HG03039 (cell line): ENCODE measurements at regions not wholly inside any gene's neighbourhood (a gene's known extent, or its start where the extent isn't known, plus 50 kb on each side); places are given as distances from the start of the nearest gene placed in this dataset.
A peak's percentile ranks its signal among the peaks of the same experiment; 100 is the strongest.

ENCODE experiments used
- ATAC-seq: cut with Tn5 transposase; IDR thresholded peaks from one replicate; pipeline ENCODE4 v1.9.1; 2021; ENCODE audit warnings: mild to moderate bottlenecking, moderate library complexity; ENCODE audit not compliant: unreplicated experiment

DNA sequence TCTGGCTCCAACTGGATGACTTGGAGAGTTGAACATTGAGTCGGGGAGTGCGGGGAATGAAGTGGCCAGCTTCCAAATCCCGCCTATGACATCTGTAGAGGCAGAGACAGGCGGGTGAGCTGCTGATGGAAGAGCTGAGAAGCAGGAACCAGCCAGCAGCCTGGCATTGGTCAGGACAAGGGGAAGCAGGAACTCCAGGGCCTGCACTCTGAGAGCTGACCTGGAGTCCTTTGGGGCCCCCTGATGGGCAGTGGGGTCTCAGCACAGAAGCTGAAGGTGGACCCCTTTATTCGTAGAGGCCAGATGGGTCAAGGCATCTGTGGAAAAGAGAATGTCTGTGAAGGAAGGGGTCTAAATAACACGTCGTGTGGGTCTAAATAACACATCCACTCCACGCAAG, 57.0 kb downstream of the SEC61G start:
- no peak for ATAC-seq

- ATAC-seq: no peak
Measured at GRCh38 chr7:54699715-54700114, 59.3 kb downstream of the SEC61G start.

GRCh38 chr7:54697659-54698186, 61.3 kb downstream of the SEC61G start:
- ATAC-seq: no peak

DNA sequence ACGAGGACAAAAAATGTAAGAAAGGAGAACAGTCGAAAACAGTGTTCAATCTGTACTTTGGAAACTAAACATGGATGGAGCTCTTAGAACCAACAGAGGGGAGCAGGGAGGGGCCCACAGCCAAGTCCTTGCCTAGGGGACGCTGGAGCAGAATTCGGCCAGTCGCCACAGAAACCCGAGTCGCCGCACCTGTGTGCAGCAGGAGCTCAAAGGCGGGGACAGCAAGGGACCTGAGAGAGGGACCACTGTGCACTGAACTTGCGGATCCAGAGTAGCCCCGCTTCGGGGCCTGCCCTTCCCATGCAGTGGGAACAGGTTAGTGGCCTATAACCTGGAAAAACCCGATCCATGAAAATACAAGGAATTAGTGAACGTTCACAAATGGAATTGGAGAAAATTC, 68.1 kb downstream of the SEC61G start:
- ATAC-seq: no peak

- ATAC-seq: no peak
Measured at GRCh38 chr7:54690050-54690443, 69.0 kb downstream of the SEC61G start.

GRCh38 chr7:54689394-54690049, 69.5 kb downstream of the SEC61G start:
- no peak for ATAC-seq

DNA sequence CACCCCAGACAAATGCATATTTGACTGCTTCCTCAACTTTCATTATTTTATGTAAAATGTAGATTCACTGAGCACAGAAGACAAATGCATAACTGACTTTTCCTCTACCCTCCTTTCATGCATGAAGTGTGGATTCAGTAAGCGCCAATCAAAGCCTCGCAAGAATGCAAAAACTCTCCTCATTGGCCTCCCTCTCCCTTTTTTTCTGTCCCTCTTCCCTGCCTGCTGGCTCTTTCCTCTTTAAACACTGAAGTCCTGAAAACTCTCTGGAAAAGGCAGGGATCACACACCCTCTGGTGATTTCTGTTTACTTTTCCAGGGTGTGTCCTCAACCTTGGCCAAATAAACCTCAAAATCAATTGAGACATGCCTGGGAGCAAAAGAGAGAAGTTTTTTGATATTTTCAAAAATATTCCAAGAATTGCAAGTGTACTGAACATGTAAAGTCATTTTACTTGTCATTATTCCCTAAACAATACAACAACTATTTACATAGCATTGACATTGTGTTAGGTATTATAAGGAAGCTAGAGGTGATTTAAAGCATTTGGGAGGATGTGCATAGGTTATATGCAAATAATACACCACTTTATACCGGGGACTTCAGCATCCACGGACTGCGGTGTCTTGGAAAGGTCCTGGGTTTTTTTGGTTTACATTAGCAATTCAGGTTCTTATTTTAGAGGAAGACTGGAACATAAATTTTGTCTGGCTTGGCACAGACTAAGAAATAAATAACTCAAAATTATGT, 71.4 kb downstream of the SEC61G start:
- no peak for ATAC-seq

DNA sequence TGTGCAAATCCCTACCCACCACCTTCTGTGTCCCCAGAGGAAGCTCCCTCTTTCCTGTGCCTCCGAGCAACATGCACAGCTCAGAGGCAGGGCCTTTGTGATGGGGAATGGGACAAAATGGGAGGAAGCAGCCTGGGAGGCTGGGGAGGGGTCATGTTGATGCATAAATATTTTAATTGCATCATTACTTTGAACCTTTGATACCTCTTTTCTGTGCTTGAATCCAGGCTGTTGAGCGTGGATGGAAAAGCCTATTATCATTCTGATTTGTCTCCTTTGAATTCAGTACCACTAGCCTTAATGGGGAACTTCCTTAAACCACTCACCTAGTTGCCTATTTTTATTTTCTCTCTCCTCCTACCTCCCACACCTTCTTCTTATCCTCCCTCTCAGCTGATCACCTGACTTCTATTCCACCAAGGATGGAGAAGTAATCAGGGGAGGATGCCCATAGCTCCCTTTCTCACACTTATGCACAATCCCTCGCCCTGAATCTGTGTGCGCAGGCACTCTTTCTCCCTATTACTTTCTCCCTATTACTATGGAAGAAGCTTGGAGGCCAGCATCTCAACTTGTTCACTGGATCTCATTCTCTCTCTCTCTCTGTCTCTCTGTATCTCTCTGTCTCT, 78.5 kb downstream of the SEC61G start:
- ATAC-seq: no peak

DNA sequence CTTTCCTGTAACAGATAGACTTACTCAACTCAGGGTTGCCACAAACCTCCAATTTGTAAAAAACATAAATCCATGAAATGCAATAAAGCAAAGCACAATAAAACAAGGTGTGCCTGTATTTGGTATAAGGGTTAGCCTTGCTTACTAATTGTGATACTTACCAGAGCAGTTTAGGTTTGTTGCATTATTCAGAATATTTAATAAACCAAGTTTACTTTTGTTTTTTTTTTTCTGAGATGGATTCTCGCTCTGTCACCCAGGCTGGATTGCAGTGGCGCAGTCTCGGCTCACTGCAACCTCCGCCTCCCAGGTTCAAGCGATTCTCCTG, 79.6 kb downstream of the SEC61G start:
- ATAC-seq: no peak

GRCh38 chr7:54678763-54679489, 80.1 kb downstream of the SEC61G start:
- no peak for ATAC-seq

DNA sequence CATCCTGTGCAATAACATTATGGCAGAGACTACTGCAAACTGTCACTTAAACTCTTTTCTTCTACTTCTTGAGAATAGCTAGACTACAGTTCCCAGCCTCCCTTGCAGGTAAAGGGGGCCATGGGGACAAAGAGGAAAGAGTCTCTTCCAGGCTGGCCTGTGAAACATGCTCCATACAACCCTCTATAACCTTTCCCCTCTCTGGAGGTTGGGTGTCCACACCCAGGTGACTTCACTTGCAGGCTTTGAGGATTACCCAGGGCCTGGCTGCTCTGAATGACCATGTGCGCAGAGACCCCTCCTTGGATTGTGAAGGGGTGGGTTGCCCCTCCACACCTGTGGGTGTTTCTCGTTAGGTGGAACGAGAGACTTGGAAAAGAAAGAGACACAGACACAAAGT, 84.1 kb downstream of the SEC61G start:
- no peak for ATAC-seq

GRCh38 chr7:54672519-54672918, 86.5 kb downstream of the SEC61G start:
- ATAC-seq: no peak

DNA sequence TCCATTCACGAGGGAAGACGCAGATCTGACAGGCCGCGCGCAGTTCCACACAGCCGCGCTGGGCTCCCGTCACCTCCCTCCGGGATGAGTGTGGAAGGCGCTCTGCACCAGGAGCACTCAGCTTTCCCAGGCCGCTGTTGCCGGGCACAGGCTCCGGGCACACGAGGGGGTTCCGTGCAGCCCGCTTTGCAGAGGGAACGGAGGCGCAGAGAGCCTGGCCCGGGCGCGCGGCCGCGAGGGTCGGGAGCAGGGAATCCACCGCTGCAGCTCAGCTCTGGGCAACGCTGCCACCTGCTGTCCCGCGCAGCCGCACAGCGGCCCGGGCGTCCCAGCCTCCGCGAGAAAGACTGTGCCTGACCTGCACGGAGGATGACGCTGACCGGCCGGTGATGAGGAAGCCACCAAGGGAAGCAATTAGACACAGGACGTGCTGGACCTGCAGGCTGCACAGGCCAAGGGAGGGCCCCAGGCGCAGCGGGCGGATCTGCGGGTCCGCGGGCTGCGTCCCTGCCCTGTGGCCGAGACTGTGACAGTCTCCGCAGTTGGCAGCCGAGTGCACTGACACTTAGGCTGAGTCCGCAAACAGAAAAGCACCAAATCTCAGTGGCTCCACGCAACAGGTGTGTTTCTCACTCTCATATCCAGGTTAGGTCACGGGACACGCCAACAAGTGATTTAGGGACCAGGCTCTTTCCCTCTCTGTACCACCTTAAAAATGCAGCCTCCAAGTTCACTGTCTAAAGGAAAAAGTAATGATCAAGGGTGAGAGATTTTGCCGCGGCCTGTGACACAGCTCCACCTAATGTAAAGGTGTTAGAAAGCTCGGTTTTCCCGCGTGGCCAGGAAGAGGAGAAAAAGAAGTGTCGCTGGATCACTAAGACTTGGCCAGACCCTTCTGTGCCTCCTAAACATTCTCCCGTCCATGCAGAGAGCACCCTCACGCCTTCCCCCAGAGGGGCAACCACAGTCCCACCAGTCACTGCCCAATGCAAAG, 94.5 kb downstream of the SEC61G start:
- ATAC-seq: peak; percentile 82

- peak; percentile 7 for ATAC-seq
Measured at GRCh38 chr7:54663603-54664234, 95.3 kb downstream of the SEC61G start.

GRCh38 chr7:54663186-54663585, 95.8 kb downstream of the SEC61G start:
- ATAC-seq: no peak

GRCh38 chr7:54662701-54663100, 96.3 kb downstream of the SEC61G start:
- no peak for ATAC-seq

GRCh38 chr7:54653905-54654304, 105.1 kb downstream of the SEC61G start:
- no peak for ATAC-seq

- no peak for ATAC-seq
Measured at GRCh38 chr7:54643064-54643463, 100.9 kb downstream of the VSTM2A start.

DNA sequence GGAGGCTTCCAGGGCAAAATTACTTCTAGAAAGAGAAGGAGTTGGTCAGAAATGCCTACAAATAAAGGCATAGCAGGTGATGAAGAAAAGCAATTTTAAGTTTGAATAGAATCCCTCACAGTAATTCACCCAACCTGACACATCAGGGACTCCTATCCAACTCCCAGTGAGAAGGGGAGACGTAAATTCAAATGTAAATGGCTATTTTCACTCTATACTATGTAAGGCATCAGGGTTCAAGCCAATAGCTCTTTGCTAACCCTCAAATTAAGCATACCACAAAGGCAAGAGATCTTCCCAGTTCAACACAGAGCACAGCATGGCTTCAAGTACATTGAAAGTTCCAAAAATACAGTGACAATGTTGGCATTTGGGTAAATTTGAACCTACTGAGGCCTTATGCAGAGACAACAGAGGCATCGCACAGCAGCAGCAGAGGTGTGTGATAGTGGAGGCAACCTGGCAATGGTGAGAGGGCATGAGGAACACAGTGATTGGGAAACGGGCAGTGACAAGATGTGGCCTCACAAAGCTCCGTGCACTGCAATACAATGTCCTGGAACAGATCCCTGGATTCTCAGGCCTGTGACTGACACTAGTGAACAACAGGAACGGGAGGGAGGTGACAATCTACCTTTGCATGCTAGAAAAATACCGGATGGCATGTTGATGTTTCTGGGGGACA, 95.7 kb downstream of the VSTM2A start:
- ATAC-seq: no peak
